Ecto neural progenitor cell (in vitro differentiated cells): ENCODE measurements at regions not wholly inside any gene's neighbourhood (a gene's known extent, or its start where the extent isn't known, plus 50 kb on each side); places are given as distances from the start of the nearest gene placed in this dataset.
"Not testable (repeated sequence)": the region's sequence is repeated elsewhere in the genome, so short reads cannot be mapped to it uniquely, and the experiment has no call there.

ENCODE experiments used
- DNase-seq: peaks from one replicate; pipeline ENCODE4 v3.0.0-alpha.2; 2018; ENCODE audit warnings: low spot score

DNA sequence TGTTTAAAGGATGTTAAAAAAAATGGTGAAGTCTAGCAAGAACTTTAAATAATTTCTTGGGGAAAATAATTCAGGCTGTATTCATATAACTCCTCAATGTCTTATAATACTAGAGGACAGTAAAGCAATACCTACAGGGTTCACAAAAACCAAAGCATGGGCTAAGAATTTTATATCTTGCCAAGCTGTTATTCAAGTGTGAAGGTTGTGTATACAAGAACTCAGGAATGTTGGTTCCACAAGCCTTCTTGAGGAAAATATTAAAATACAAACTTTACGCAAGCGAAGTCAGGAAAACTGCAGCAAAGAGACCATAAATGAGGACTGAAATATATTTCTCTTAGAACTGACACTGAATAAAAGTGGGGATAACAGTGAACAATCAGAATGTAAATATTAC, 76.1 kb upstream of the DNAJC10 start:
- no peak for DNase-seq

DNA sequence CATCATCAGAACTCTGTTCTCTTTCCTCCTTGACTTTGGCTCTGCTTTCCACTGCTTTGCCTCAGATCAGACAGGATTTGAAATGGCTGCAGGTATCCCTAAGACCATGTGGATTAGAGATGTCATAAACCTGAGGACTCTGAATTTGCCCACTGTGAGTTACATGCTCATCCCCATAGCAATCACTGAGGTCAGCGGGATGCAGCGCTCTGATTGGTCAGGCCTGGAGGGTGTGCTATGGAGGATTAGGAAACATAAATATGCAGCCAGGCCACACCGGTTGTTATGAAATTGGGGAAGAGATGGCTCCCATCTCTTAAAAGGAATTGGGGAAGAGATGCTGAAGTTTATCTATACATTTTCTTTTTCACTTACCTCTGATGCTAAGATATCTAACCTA, 73.7 kb upstream of the DNAJC10 start:
- DNase-seq, result peak; percentile 63

DNA sequence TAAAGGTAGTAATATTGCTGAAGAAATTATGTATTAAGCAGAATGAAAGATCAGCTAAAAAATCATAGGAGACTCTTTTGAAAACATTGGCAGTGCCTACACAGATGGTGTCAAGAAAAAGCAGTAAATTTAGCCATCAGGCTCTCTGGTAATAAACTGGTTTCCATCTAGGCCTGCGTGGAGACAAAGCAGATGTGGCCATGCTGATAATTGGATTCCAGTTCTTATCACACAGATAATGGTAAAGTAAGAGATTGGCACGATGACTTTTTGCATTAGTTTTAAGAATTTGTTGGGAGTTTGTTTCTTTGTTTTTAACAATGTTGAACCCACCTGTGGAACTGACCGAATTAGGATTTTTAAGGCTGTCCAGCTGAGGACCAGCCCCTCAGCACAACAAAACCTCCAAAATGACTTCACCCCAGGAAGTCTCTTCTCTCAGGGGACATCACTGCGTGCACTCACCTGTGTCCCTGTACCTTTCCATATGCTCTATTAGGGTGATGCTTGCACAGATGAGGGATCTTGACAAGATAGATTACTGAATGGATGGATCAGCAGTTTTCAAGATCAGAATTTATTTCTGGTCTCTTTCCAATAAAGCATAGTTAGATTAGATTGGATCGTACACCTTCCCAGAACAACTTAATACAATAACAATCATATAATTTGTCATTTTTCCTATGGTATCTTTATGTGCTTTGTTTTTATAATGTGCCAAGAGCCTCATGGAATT, 69.1 kb upstream of the DNAJC10 start:
- DNase-seq, result no peak

DNA sequence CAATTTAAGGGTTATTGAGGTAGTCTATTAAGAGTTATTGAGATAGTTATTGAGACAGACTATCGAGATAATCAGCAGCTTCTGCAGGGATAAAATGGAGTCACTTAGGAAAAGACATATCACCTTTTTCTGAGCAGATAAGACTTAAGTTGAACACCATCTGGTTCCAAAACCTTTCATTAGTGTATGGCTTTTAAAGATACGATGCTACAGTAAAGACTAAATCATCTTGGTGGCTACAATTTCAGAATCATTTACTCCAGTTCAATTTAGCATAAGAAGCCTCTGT, 68.6 kb upstream of the DNAJC10 start:
- DNase-seq, result no peak

DNA sequence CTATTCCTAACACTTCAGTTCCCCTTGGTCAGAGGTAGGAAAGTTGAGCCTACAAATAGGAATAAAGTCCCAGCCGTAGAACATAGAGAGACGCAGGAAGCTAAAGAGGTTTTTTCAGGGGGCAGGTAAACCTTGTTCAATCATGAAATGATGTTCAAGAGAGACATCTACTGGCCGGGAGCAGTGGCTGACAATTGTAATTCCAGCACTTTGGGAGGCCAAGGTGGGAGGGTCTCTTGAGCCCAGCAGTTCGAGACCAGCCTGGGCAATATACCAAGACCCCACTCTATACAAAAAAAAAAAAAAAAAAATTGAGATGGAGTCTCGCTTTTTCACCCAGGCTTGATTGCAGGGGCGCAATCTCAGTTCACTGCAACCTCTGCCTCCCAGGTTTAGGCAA, 66.7 kb upstream of the DNAJC10 start:
- peak; percentile 59 for DNase-seq

DNA sequence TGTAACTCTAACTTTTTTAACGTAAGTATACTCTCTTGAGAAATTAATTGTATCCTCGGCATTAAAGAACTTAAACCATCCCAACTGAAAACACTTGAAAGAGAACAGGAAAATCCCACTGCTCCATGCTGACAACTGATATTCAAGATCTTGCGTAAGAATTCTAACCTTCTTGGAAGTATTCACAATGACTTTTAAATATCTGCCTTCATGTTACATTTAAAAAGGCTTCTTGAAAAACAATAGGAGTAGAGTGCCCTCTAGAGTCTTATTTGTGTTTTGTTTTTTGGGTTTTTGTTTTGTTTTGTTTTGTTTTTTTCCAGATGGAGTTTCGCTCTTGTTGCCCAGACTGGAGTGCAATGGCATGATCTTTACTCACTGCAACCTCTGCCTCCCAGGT, 65.4 kb upstream of the DNAJC10 start:
- no peak for DNase-seq

DNA sequence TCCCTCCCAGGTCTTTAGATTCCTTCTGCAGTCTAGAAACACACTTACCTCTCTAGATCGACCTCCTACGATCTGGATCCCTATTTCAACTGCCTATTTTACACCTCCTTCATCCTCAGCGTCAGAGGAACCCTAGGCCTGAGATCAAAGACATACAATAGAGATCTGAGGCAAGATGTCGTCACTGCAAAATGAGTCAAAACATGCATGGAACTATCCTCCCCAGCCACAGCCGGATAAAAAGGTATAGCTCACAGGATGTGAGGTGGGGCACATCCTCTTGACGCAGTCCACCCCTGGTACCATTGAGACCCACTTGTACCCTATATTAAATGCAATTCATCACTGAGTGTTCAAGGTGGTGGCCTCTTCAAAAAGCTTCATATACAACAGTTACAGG, 63.7 kb upstream of the DNAJC10 start:
- DNase-seq, result no peak

DNA sequence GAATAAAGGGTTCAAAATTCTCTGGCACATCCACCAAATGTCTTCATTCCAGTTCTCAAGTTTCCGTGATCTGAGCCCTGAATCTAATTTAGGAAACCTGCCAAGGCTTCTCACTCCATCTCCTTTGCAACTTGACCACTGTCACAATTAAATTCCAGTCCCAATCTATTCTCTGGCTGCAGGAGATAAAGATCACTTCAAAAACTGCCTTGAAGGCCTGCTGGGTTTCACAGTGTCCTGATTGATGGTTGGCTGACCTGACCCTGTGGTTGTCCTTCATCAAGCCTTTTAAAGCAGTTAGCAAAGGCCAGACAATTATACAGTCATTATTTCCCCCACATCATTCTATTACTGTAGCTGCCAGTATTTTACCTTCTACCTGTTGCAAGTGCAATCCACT, 60.3 kb upstream of the DNAJC10 start:
- no peak for DNase-seq

DNA sequence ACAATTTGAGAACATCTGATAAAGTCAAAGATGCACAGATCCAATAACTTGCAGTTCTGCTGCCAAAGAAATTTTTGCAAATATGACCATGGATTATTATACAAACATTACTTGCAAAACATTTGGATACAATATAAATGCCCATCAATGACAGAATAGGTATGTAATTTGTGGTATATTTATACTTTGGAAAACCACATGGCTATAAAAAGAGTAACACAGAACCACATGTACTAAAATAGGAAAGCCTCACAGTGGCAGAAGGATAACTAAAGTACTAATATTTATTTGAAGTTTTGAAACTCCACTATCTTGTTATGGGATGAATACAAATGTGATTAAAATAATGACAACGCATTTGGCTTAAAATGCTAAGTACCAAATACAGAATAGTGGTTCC, 51.8 kb upstream of the DNAJC10 start:
- DNase-seq, result no peak

DNA sequence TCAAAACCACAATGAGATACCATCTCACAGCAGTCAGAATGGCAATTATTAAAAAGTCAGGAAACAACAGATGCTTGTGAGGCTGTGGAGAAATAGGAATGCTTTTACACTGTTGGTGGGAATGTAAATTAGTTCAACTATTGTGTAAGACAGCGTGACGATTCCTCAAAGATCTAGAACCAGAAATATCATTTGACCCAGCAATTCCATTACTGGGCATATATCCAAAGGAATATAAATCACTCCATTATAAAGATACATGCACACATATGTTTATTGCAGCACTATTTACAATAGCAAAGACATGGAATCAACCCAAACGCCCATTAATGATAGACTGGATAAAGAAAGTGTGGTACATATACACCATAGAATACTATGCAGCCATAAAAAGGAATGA, 50.6 kb upstream of the DNAJC10 start:
- not testable (repeated sequence) for DNase-seq
